ENCODE measurements at regions not wholly inside any gene's neighbourhood (a gene's known extent, or its start where the extent isn't known, plus 50 kb on each side); places are given as distances from the start of the nearest gene placed in this dataset.

DNA sequence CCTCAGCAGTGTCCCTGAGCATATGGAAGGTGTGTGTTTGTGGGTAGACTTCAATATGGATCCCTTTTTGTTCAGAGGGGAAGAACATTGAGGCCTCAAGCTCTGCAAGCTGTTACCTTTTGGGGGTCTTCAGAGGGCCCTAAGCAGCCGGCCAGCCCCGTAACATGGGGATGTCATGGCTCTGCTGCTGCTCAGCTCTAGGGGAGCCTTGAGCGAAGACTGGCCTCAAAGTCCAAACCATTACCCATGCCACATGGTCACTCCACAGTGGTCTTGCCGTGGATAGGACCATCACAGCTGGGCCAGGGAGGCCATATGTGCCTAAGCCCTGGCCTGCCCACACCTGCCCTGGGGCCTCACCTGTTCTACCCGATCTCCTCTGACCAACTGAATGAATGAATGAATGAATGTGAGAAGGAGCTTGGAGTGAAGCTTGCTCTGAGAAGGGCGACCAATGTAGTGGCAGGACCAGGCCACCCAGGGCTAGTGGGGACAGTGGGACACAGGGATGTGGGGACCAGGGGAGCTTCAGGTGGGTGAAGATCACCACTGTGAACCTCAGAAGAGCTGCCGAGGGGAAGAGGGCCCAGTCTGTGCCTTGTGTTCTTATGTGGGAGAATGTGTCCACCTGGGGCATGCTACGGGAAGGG, 754.6 kb downstream of the BRD1 start:
- H3K4me3 ChIP-seq (ENCODE audit: low read depth, low read length), result no peak overlapping the region

DNA sequence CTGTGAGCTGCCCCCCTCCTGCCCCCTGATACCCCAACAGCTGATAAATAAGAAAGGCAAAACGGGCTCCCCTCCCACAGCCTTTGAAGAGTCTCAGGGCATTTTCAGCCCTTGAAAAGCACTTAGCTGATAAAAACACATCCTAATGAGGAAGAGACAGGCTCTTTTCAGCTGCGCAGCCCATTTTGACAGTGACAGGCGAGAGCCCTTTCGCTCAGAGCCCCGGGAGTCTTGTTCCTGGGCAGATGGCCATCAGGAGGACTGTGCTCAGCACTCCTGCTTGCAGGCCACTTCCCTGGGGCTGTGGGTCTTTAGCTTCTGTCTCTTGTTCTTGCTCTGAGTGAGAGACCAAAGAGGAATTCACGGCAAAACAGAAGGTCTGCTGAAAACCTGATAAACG, 757.2 kb downstream of the BRD1 start:
- H3K4me3 ChIP-seq (ENCODE audit: low read depth, low read length), result no peak overlapping the region
- no peak for TF ChIP-seq MYC (IDR thresholded peaks at IDR 0.05; ENCODE audit: low read depth, low read length)
- TF ChIP-seq, protein P1, sequence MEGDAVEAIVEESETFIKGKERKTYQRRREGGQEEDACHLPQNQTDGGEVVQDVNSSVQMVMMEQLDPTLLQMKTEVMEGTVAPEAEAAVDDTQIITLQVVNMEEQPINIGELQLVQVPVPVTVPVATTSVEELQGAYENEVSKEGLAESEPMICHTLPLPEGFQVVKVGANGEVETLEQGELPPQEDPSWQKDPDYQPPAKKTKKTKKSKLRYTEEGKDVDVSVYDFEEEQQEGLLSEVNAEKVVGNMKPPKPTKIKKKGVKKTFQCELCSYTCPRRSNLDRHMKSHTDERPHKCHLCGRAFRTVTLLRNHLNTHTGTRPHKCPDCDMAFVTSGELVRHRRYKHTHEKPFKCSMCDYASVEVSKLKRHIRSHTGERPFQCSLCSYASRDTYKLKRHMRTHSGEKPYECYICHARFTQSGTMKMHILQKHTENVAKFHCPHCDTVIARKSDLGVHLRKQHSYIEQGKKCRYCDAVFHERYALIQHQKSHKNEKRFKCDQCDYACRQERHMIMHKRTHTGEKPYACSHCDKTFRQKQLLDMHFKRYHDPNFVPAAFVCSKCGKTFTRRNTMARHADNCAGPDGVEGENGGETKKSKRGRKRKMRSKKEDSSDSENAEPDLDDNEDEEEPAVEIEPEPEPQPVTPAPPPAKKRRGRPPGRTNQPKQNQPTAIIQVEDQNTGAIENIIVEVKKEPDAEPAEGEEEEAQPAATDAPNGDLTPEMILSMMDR (IDR thresholded peaks at IDR 0.05; ENCODE audit: low read depth, low read length), result no peak
- no peak for TF ChIP-seq POLR2A (IDR thresholded peaks at IDR 0.05; ENCODE audit: extremely low read depth, insufficient read length)
- TF ChIP-seq MAX (IDR thresholded peaks at IDR 0.05; ENCODE audit: low read depth, low read length), result no peak
- DNase-seq (ENCODE audit: low read depth), result no peak

More for the DNA sequence above, 754.6 kb downstream of the BRD1 start:
- TF ChIP-seq POLR2A (IDR thresholded peaks at IDR 0.05; ENCODE audit: extremely low read depth, insufficient read length) (no peak), MAX (IDR thresholded peaks at IDR 0.05; ENCODE audit: low read depth, low read length) (no peak), MYC (IDR thresholded peaks at IDR 0.05; ENCODE audit: low read depth, low read length) (no peak)
- TF ChIP-seq, protein P1 (IDR thresholded peaks at IDR 0.05; ENCODE audit: low read depth, low read length), result no peak
- no peak for DNase-seq (ENCODE audit: low read depth)

- H3K4me3 ChIP-seq (ENCODE audit: low read depth, low read length), result no peak overlapping the region
- no peak for DNase-seq (ENCODE audit: low read depth)
- TF ChIP-seq, protein P1 (IDR thresholded peaks at IDR 0.05; ENCODE audit: low read depth, low read length), result no peak
- TF ChIP-seq MAX (IDR thresholded peaks at IDR 0.05; ENCODE audit: low read depth, low read length) (no peak), POLR2A (IDR thresholded peaks at IDR 0.05; ENCODE audit: extremely low read depth, insufficient read length) (no peak), MYC (IDR thresholded peaks at IDR 0.05; ENCODE audit: low read depth, low read length) (no peak)
Measured at GRCh38 chr22:49068861-49069500, 758.7 kb downstream of the BRD1 start.

DNA sequence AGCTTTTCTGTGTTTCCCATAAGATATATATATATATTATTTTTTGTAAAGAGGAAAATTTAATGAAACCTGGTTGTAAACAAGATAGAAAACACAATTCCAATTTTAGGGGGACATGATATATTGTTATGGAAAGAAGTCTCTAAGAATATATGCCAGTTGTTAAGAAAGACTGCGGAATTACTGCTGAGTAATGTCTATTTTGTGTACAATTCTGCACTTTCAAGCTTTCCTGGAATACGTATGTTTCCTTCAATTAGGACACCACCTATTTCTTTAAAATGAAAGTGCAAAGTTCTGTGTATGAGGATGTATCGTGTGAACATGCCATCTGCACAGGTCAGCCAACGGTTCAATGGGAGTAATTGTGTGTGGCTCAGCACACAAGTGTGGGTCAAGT, 760.2 kb downstream of the BRD1 start:
- TF ChIP-seq MAX (IDR thresholded peaks at IDR 0.05; ENCODE audit: low read depth, low read length), result no peak
- no peak for TF ChIP-seq POLR2A (IDR thresholded peaks at IDR 0.05; ENCODE audit: extremely low read depth, insufficient read length)
- TF ChIP-seq, protein P1 (IDR thresholded peaks at IDR 0.05; ENCODE audit: low read depth, low read length), result no peak
- no peak for TF ChIP-seq MYC (IDR thresholded peaks at IDR 0.05; ENCODE audit: low read depth, low read length)
- DNase-seq (ENCODE audit: low read depth), result no peak
- H3K4me3 ChIP-seq (ENCODE audit: low read depth, low read length), result no peak overlapping the region

DNA sequence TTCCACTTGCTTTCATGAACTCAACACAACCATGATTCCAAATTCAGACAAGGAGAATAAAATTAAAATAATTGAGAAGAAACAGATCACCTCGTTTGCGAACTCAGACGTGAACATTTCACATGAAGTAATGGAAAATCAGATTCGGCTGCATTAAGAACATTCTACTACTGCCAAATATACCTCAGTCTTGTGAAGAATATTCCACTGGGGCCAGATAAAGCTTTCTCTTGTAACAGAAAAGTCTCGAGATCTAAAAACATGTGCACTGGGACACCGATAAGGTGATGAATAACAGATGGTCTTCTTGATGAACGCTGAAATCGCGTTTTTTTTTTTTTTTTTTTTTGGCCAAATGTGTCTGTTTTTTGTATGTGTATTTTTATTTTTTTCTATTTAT, 761.1 kb downstream of the BRD1 start:
- no peak overlapping the region for H3K4me3 ChIP-seq (ENCODE audit: low read depth, low read length)
- TF ChIP-seq POLR2A (IDR thresholded peaks at IDR 0.05; ENCODE audit: extremely low read depth, insufficient read length), result no peak
- no peak for TF ChIP-seq MAX (IDR thresholded peaks at IDR 0.05; ENCODE audit: low read depth, low read length)
- TF ChIP-seq, protein P1 (IDR thresholded peaks at IDR 0.05; ENCODE audit: low read depth, low read length), result no peak
- no peak for TF ChIP-seq MYC (IDR thresholded peaks at IDR 0.05; ENCODE audit: low read depth, low read length)
- DNase-seq (ENCODE audit: low read depth), result no peak

Measured in NB4 (cell line).